ENCODE measurements at regions not wholly inside any gene's neighbourhood (a gene's known extent, or its start where the extent isn't known, plus 50 kb on each side); places are given as distances from the start of the nearest gene placed in this dataset.

GRCh38 chr12:127070515-127071157, 1196.3 kb upstream of the TMEM132C start:
- no peak overlapping the region for H4K91ac ChIP-seq (ENCODE audit: insufficient read length, low read depth, low read length)

More at GRCh38 chr12:127070515-127071157, 1196.3 kb upstream of the TMEM132C start:
- Histone ChIP-seq H3K9ac (ENCODE audit: extremely low read depth, insufficient read length, low read length) (no peak overlapping the region), H3K56ac (ENCODE audit: insufficient read length, low read depth, low read length) (no peak overlapping the region), H3K9me3 (ENCODE audit: control insufficient read depth, low read depth, low read length) (no peaks in the 10 kb centered on the region), H3K23ac (ENCODE audit: insufficient read length, low read depth, low read length) (no peak overlapping the region), H2AFZ (ENCODE audit: low read length) (no peak overlapping the region), H3K23me2 (ENCODE audit: insufficient read length, low read depth, low read length, poor library complexity, severe bottlenecking) (no peaks in the 10 kb centered on the region), H3T11ph (ENCODE audit: low read length) (no peak overlapping the region), H3K14ac (ENCODE audit: insufficient read depth, low read length) (no peak overlapping the region), H3K79me1 (ENCODE audit: insufficient read depth, low read depth, low read length, poor library complexity, severe bottlenecking) (no peaks in the 10 kb centered on the region), H2BK5ac (ENCODE audit: insufficient read length, low read length) (no peak overlapping the region), H2BK20ac (ENCODE audit: low read depth, low read length, poor library complexity, severe bottlenecking) (no peak overlapping the region), H3K27me3 (ENCODE audit: insufficient read depth, low read length) (no peaks in the 10 kb centered on the region), H3K4me1 (ENCODE audit: insufficient read depth, low read length) (no peaks in the 10 kb centered on the region), H4K8ac (replicated peaks; ENCODE audit: insufficient read length, low read depth, low read length) (no peak overlapping the region), H2BK12ac (ENCODE audit: insufficient read length, low read depth, low read length) (no peak overlapping the region), H3K4me2 (ENCODE audit: insufficient read depth, insufficient read length, low read length) (no peak overlapping the region), H2AK5ac (ENCODE audit: insufficient read length, low read length) (no peak overlapping the region), H2BK120ac (ENCODE audit: low read depth, low read length, poor library complexity, severe bottlenecking) (no peak overlapping the region), H3K27ac (ENCODE audit: insufficient read length, low read depth, low read length) (no peak overlapping the region), H4K5ac (ENCODE audit: insufficient read length, low read depth, low read length) (no peak overlapping the region), H3K4ac (ENCODE audit: low read depth, low read length) (no peak overlapping the region), H3K18ac (ENCODE audit: insufficient read length, low read depth, low read length) (no peak overlapping the region), H2BK15ac (ENCODE audit: low read depth, low read length) (no peak overlapping the region), H3K79me2 (ENCODE audit: insufficient read depth, low read length) (no peaks in the 10 kb centered on the region), H4K20me1 (ENCODE audit: control insufficient read depth, insufficient read depth, insufficient read length) (no peaks in the 10 kb centered on the region)
- TF ChIP-seq CTCF (conservative IDR thresholded peaks at IDR 0.05) = no peak
- Mint-ChIP-seq H3K4me3 (no peak overlapping the region), H3K36me3 (ENCODE audit: insufficient read depth in 1 of 3, low read depth in 3 of 3) (no peaks in the 10 kb centered on the region), H3K9me3 (no peaks in the 10 kb centered on the region), H3K4me1 (peaks cover 0 to 2% of the 10 kb centered on the region in 2 experiments; a peak in 2 of 4 replicates), H3K27ac (no peak overlapping the region), H3K27me3 (ENCODE audit: low read depth) (no peaks in the 10 kb centered on the region)
- WGBS (ENCODE audit: extremely low coverage, insufficient read length, low lambda C conversion rate) = no CpG with 5 or more reads among the region's 2 CpGs
- no peak for DNase-seq

Data from H9 (cell line).